ENCODE measurements at regions not wholly inside any gene's neighbourhood (a gene's known extent, or its start where the extent isn't known, plus 50 kb on each side); places are given as distances from the start of the nearest gene placed in this dataset.
"Not testable (repeated sequence)": the region's sequence is repeated elsewhere in the genome, so short reads cannot be mapped to it uniquely, and the experiment has no call there.

DNA sequence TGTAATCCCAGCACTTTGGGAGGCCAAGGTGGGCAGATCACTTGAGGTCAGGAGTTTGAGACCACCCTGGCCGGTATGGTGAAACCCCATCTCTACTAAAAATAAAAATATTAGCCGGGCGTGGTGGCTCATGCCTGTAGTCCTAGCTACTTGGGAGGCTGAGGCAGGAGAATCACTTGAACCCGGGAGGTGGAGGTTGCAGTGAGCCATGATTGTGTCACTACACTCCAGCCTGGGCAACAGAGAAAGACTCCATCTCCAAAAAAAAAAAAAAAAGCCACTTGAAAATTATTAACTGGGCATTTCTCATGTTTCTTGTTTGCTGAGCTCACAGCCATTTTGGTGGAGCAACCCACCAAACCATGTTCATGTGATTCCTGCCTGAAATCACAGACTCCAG lies 131.1 kb upstream of the LPP start:
- DNase-seq (ENCODE audit: extremely low read depth in 1 of 2, low read depth in 1 of 2): not testable (repeated sequence)

DNA sequence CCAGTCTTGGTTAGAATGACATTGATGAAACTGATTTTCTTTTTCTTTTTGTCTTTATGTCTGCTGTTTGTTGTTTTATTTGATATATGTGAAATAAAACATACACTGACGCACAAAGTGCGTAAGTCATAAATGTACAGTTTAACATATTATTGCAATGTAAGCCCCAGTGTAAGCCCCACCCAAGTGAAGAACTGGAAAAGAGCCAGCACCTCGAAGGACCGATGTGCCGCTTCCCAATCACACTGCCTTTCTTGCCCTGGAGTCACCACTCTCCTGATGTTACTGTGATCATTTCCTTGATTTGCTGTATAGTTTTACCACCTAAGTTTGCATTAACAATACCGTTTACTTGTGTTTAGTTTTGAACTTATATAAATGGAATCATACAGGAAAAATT lies 128.4 kb upstream of the LPP start:
- no peak for DNase-seq (ENCODE audit: extremely low read depth in 1 of 2, low read depth in 1 of 2)

GRCh38 chr3:188026191-188026968 lies 127.6 kb upstream of the LPP start:
- no peak for DNase-seq (ENCODE audit: extremely low read depth in 1 of 2, low read depth in 1 of 2)

DNA sequence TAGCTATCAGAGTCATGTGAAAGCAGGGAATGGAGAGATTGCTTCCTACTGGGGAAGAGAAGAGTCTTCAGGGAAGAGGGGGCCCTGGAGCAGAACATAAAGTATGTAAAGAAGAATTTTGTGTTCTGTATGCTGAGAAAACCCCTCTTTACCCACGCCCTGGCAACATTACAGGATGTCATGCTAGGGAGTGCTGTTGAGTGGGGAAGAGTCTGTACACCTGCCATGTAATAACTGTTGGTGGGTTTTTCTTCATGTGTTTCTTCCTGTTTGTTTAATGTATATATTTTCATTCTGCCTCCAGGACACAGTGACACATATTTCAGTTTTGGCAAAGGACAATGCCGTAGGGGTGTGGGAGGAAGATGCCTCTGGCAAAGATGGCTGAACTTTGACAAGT lies 122.8 kb upstream of the LPP start:
- no peak for DNase-seq (ENCODE audit: extremely low read depth in 1 of 2, low read depth in 1 of 2)

- no peak for DNase-seq (ENCODE audit: extremely low read depth in 1 of 2, low read depth in 1 of 2)
Observed at GRCh38 chr3:188034989-188035388, 119.0 kb upstream of the LPP start.

DNA sequence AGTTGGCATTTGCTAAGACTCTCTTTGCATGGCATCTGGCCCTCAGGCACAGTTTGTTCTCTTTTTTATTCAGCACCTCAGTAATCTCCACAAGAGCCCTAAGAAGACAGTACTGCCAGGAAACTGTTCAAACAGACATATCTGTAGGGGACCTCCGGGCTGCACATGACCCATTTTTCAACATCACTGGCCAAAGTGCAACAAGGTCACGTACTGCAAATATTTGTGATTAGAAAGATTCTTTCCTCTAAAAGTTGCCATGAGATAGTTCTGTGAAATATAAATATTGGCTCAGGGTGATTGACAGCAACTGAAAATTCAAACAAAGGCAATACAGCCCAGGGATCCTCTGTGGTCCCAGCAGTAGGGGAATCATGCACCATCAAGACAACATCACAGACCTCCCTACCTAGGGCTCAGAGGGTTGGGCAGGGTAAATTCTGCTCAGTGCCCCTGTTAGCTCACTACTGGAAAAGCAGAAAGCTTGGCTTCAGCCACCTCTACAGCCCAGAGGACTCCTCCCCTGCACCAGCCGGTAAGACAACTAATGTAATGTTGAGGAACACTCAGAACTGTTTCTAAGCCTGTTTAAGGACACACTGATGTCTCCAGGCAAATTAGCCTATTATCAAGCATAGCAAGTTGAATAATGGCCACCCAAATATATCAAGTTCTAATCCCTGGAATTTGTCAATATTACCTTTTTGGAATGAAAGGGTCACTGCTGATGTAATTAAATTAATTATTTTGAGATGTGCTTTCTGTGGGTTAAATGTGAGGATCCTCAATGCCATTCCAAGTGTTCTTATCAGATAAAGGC lies 117.4 kb upstream of the LPP start:
- DNase-seq (ENCODE audit: extremely low read depth in 1 of 2, low read depth in 1 of 2): no peak

- DNase-seq (ENCODE audit: extremely low read depth in 1 of 2, low read depth in 1 of 2): no peak
Observed at GRCh38 chr3:188037195-188037718, 116.7 kb upstream of the LPP start.

DNA sequence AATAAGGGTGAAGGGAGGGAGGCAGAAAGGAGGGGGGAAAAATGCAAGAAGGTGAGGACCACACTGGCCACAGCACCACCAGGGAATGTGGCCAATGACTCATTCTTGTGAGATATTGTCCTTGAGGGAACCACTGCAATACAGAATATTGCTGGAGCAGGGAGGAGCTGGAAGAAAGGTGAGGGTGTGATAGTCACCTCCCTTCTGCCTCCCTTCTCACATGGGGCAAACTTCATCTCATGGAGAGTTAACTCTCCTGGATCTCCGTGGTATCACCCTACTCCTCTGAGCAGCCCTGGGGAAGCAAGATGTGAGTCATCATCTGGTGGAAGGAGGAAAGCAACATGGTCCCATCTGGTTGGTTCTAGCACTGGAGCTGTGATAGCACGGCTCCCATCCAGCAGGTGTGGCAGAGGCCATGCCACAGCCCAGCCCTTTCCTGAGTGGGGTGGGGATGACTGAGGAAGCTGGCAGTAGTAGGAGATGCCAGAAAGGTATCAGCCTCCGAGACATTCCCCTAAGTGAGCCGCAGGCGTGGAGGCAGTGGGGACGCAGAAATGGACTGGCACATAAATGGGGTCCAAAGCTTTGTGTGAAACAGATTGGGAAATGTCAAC lies 115.9 kb upstream of the LPP start:
- no peak for DNase-seq (ENCODE audit: extremely low read depth in 1 of 2, low read depth in 1 of 2)

DNA sequence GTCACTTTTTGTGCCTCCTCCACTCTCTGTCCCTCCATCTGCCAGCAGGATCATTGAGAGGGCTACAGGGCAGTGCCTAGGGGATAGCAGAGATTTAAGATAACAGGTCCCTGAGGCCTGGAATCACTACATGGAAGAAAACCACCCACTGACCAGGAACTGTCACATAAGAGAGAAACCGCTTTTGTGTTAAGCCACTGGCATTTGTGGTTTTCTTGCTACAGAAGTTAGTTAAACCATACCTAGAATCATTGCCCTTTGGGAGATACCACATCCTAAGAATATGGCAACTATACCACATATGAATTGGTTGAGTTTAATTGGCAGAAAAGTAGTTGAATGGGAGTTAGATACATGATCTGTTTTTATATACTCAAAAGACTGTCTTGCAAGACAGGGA lies 112.8 kb upstream of the LPP start:
- no peak for DNase-seq (ENCODE audit: extremely low read depth in 1 of 2, low read depth in 1 of 2)

DNA sequence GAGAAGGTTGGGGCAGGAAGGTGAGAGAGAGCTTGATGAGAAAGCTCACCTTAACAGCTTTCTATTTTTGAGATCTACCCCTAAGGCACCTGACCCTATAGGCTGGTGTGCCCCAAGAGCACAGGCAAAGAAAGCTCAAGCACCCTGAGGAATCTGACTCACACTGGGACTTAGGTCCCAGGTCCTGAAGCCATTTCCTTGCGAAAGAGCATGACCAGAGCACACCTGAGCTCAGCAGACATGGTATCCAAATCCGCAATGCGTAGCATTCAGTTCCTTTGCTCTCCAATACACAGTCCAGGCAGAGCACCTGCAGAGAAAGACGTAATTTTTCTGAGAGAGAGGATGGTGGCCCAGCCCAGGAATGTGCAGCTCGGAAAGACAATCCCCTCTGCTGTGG lies 112.1 kb upstream of the LPP start:
- no peak for DNase-seq (ENCODE audit: extremely low read depth in 1 of 2, low read depth in 1 of 2)

- no peak for DNase-seq (ENCODE audit: extremely low read depth in 1 of 2, low read depth in 1 of 2)
Observed at GRCh38 chr3:188042466-188042865, 111.5 kb upstream of the LPP start.

GRCh38 chr3:188043891-188044290 lies 110.1 kb upstream of the LPP start:
- DNase-seq (ENCODE audit: extremely low read depth in 1 of 2, low read depth in 1 of 2): no peak

GRCh38 chr3:188046561-188047211 lies 107.3 kb upstream of the LPP start:
- no peak for DNase-seq (ENCODE audit: extremely low read depth in 1 of 2, low read depth in 1 of 2)

DNA sequence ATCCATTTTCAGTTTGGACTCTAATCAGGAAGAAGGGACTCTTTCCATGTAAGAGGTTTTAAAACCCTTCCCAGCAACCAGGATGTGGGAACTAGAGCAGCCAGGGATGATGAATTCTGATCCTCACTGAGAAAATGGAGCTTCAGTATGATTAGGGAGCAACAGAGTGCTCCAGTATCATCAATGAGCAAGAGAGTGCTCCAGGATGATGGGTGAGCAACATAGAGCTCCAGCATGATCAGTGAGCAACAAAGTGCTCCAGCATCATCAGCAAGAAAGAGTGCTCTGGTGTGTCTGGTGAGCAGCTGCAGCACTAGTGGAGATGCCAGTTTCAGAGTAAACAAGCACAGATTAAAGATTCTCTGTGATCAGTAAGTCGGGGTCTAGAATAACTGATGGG lies 106.4 kb upstream of the LPP start:
- DNase-seq (ENCODE audit: extremely low read depth in 1 of 2, low read depth in 1 of 2): no peak

- DNase-seq (ENCODE audit: extremely low read depth in 1 of 2, low read depth in 1 of 2): peak in 1 of 2 donors; percentile 3
Observed at GRCh38 chr3:188049606-188050530, 104.1 kb upstream of the LPP start.

DNA sequence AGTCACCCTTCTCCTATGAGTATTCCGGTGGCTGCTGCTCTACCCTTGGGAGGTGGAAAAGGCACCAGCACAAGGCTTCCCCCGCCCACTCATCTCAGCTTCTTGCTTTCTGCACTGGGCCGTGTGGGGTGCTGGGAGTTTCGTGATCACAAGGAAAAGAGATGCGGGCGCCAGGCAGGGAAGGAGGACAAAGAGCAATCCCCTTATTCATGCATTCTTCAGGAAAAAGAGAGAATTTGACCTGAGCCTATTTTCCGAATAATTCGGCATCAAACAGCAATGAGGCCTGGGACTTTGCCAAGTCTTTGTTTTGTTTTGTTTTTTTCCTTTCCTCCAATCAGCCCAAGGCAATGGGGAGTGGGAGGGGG lies 102.2 kb upstream of the LPP start:
- DNase-seq (ENCODE audit: extremely low read depth in 1 of 2, low read depth in 1 of 2): no peak

DNA sequence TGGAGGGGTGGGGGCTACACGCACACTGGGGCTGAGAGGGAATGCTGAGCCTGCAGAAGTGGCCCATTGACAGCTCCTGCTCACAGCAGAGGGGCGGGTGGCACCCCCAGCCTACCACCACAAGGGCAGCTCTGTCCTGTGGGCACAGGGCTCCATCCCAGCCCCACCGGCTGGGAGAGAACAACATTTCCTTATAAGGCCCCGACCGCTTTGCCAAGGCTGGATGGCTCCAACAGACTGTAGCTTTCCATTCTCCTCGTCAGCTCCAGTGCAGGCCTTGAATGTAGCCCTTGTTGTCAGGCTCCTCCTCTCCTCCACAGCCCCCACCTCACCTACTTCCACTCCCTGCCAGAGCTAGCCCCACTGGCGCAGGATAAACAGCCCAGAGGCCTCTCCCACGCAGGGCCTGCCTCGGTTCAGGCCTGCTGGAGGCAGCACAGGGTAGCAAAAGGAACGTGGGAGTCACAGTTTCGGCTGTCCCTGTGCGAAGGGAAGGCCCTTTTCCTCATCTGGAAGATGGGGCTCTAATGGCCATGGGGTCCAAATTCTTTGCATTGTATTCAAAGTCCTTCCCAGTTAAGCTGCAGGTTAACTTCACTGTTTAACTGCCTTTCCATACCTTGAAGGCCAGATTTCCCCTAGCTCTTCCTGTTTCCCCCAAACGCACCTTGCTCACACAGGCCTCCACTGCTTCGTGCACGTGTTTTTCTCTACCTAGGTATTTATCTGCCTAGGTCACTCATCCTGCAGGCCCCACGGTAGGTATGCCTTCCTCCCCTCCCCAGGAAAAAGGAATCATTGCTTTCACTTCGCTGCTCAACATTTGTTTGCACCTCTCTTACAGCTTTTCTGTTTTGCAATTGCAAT lies 101.6 kb upstream of the LPP start:
- no peak for DNase-seq (ENCODE audit: extremely low read depth in 1 of 2, low read depth in 1 of 2)

- no peak for DNase-seq (ENCODE audit: extremely low read depth in 1 of 2, low read depth in 1 of 2)
Observed at GRCh38 chr3:188053036-188053340, 101.0 kb upstream of the LPP start.

DNA sequence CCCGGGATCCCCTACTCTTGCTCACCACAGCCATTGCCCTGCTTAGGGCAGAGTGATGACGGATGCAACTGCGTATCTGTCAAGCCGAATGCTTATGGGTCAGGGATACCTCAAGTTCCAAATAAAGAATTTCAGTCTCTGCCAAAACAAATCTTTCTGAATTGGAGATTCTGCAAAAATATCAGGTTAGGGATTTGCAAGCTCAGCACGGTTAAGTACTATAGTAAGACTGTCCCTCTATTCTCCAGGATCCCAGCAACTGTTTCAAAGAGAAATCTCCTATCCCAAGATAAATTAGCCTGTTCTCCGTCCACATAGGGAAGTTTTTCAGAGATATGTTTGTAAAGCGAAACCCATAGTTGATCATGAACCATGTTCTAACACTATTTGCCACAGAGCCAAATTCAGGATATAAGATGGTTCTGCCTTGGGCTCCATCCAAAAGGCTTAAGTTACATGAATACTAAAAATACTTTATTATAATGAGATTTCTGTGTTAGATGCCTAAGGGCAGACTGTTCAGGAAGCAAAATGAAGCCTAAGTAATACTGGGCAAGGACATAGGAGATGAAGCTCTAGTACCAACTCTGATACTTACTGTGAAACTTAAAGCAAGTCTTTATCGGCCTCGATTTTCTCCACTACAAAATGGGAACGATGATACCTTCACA lies 100.1 kb upstream of the LPP start:
- DNase-seq (ENCODE audit: extremely low read depth in 1 of 2, low read depth in 1 of 2): no peak

Data from activated CD8-positive, alpha-beta memory T cell treated with anti-CD3 and anti-CD28 coated beads for 1 hour (primary cell).